H9 (cell line): ENCODE measurements at regions not wholly inside any gene's neighbourhood (a gene's known extent, or its start where the extent isn't known, plus 50 kb on each side); places are given as distances from the start of the nearest gene placed in this dataset.

Source experiments
- DNase-seq: peaks from one replicate; pipeline ENCODE4 v3.0.0-alpha.2; 2017
- H2AFZ ChIP-seq: one replicate; pipeline ENCODE4 v1.6.1; 2013; ENCODE audit warnings: mild to moderate bottlenecking, low read length, control low read depth, moderate library complexity
- H2AK5ac ChIP-seq: 2 replicates; pipeline ENCODE4 v1.6.1; 2013; ENCODE audit warnings: low read length, control low read depth, mixed read lengths; ENCODE audit not compliant: insufficient read length
- H2BK120ac ChIP-seq: one replicate; pipeline ENCODE4 v1.6.1; 2013; ENCODE audit warnings: low read depth, mild to moderate bottlenecking, low read length, control low read depth, inconsistent platforms; ENCODE audit not compliant: poor library complexity, severe bottlenecking
- H2BK12ac ChIP-seq: 2 replicates; pipeline ENCODE4 v1.6.1; 2013; ENCODE audit warnings: low read length, control low read depth, mixed read lengths, low read depth; ENCODE audit not compliant: insufficient read length
- H2BK15ac ChIP-seq: 2 replicates; pipeline ENCODE4 v1.6.1; 2013; ENCODE audit warnings: low read depth, low read length, control low read depth
- H2BK20ac ChIP-seq: one replicate; pipeline ENCODE4 v1.6.1; 2013; ENCODE audit warnings: low read depth, mild to moderate bottlenecking, low read length, control low read depth, inconsistent platforms; ENCODE audit not compliant: poor library complexity, severe bottlenecking
- H2BK5ac ChIP-seq: 2 replicates; pipeline ENCODE4 v1.6.1; 2013; ENCODE audit warnings: low read length, control low read depth, mixed read lengths; ENCODE audit not compliant: insufficient read length
- H3K14ac ChIP-seq: 2 replicates; pipeline ENCODE4 v1.6.1; 2013; ENCODE audit warnings: low read length, control low read depth; ENCODE audit not compliant: insufficient read depth
- H3K18ac ChIP-seq: 2 replicates; pipeline ENCODE4 v1.6.1; 2013; ENCODE audit warnings: low read depth, mild to moderate bottlenecking, mixed read lengths, low read length, control low read depth; ENCODE audit not compliant: insufficient read length
- H3K23ac ChIP-seq: 2 replicates; pipeline ENCODE4 v1.6.1; 2013; ENCODE audit warnings: low read length, control low read depth, mixed read lengths, low read depth; ENCODE audit not compliant: insufficient read length
- H3K23me2 ChIP-seq: 2 replicates; pipeline ENCODE4 v1.6.1; 2013; ENCODE audit warnings: low read depth, mild to moderate bottlenecking, mixed read lengths, low read length, control low read depth; ENCODE audit not compliant: insufficient read length, poor library complexity, severe bottlenecking
- H3K27ac ChIP-seq: 2 replicates; pipeline ENCODE4 v1.5.1; 2013; ENCODE audit warnings: low read length, control low read depth, mixed read lengths, low read depth; ENCODE audit not compliant: insufficient read length
- H3K27me3 ChIP-seq: 2 replicates; pipeline ENCODE4 v1.6.1; 2013; ENCODE audit warnings: low read length, control low read depth, inconsistent platforms; ENCODE audit not compliant: insufficient read depth
- H3K4ac ChIP-seq: 2 replicates; pipeline ENCODE4 v1.6.1; 2013; ENCODE audit warnings: low read depth, mild to moderate bottlenecking, control low read depth, inconsistent platforms, low read length, moderate library complexity
- H3K4me1 ChIP-seq: 2 replicates; pipeline ENCODE4 v1.6.1; 2013; ENCODE audit warnings: low read length, control low read depth, inconsistent platforms; ENCODE audit not compliant: insufficient read depth
- H3K4me2 ChIP-seq: 2 replicates; pipeline ENCODE4 v1.6.1; 2013; ENCODE audit warnings: low read length, control low read depth, mixed read lengths; ENCODE audit not compliant: insufficient read length, insufficient read depth
- H3K56ac ChIP-seq: 2 replicates; pipeline ENCODE4 v1.6.1; 2013; ENCODE audit warnings: low read depth, mild to moderate bottlenecking, mixed read lengths, low read length, control low read depth; ENCODE audit not compliant: insufficient read length
- H3K79me1 ChIP-seq: 2 replicates; pipeline ENCODE4 v1.6.1; 2013; ENCODE audit warnings: low read depth, mild to moderate bottlenecking, moderate library complexity, low read length, control low read depth, inconsistent platforms; ENCODE audit not compliant: insufficient read depth, poor library complexity, severe bottlenecking
- H3K79me2 ChIP-seq: 2 replicates; pipeline ENCODE4 v1.6.1; 2013; ENCODE audit warnings: low read length, control low read depth, inconsistent platforms; ENCODE audit not compliant: insufficient read depth
- H3K9ac ChIP-seq: 2 replicates; pipeline ENCODE4 v1.6.1; 2013; ENCODE audit warnings: low read length, control low read depth, mixed read lengths; ENCODE audit not compliant: insufficient read length; ENCODE audit errors: extremely low read depth
- H3K9me3 ChIP-seq: one replicate; pipeline ENCODE4 v1.6.1; 2013; ENCODE audit warnings: low read depth, low read length, inconsistent platforms; ENCODE audit not compliant: control insufficient read depth
- H3T11ph ChIP-seq: one replicate; pipeline ENCODE4 v1.6.1; 2013; ENCODE audit warnings: mild to moderate bottlenecking, low read length, control low read depth, inconsistent platforms
- H4K20me1 ChIP-seq: one replicate; pipeline ENCODE4 v1.6.1; 2013; ENCODE audit not compliant: control insufficient read depth, insufficient read length, insufficient read depth
- H4K5ac ChIP-seq: 2 replicates; pipeline ENCODE4 v1.6.1; 2013; ENCODE audit warnings: low read depth, mild to moderate bottlenecking, mixed read lengths, low read length, control low read depth; ENCODE audit not compliant: insufficient read length
- H4K8ac ChIP-seq: replicated peaks from 2 replicates; pipeline ENCODE4 v1.6.1; 2013; ENCODE audit warnings: low read length, control low read depth, mixed read lengths, low read depth; ENCODE audit not compliant: insufficient read length
- H4K91ac ChIP-seq: 2 replicates; pipeline ENCODE4 v1.6.1; 2013; ENCODE audit warnings: low read depth, mild to moderate bottlenecking, moderate library complexity, mixed read lengths, low read length, control low read depth; ENCODE audit not compliant: insufficient read length
- H3K27ac Mint-ChIP-seq, 3 experiments: 2 replicates in 2 of 3; 3 replicates in 1 of 3; pipeline ENCODE4 v1.8.0; 2020 to 2021; ENCODE audit warnings: mixed read lengths in 3 of 3, mild to moderate bottlenecking in 1 of 3, moderate library complexity in 1 of 3
- H3K27me3 Mint-ChIP-seq: 2 replicates; pipeline ENCODE4 v1.8.0; 2021; ENCODE audit warnings: low read depth, mild to moderate bottlenecking, moderate library complexity, mixed read lengths
- H3K36me3 Mint-ChIP-seq, 3 experiments: 2 replicates in 2 of 3; 3 replicates in 1 of 3; pipeline ENCODE4 v1.8.0; 2020 to 2021; ENCODE audit warnings: low read depth in 3 of 3, mixed read lengths in 3 of 3; ENCODE audit not compliant: insufficient read depth in 1 of 3
- H3K4me1 Mint-ChIP-seq, 2 experiments: 2 replicates each; pipeline ENCODE4 v1.8.0; 2020; ENCODE audit warnings: mixed read lengths in 2 of 2
- H3K4me3 Mint-ChIP-seq, 2 experiments: 2 replicates in 1 of 2; 3 replicates in 1 of 2; pipeline ENCODE4 v1.8.0; 2020 to 2021; ENCODE audit warnings: mild to moderate bottlenecking in 2 of 2, mixed read lengths in 2 of 2, moderate library complexity in 1 of 2
- H3K9me3 Mint-ChIP-seq, 2 experiments: 2 replicates in 1 of 2; 3 replicates in 1 of 2; pipeline ENCODE4 v1.8.0; 2020; ENCODE audit warnings: mild to moderate bottlenecking in 2 of 2, mixed read lengths in 2 of 2, moderate library complexity in 1 of 2
- WGBS: extraction: QIAGEN DNeasy Blood & Tissue Kit; methylation state at CpG from one replicate; pipeline ENCODE4 v1.1.7; 2013; ENCODE audit warnings: missing lambda C conversion rate, low lambda C conversion rate, mixed read lengths; ENCODE audit not compliant: insufficient read length; ENCODE audit errors: extremely low coverage; 5-methylcytosine and 5-hydroxymethylcytosine counted together
- TF ChIP-seq, protein P1 (sequence below): fragments of 200-600 bp; sonication (generic); conservative IDR thresholded peaks from 3 replicates; pipeline ENCODE4 v1.8.0; 2021; ENCODE audit warnings: antibody characterized with exemption, mild to moderate bottlenecking

GRCh38 chr2:198641161-198641560 lies 816.6 kb downstream of the SATB2 start:
- Histone ChIP-seq H3K23me2 (no peaks in the 10 kb centered on the region), H4K20me1 (no peaks in the 10 kb centered on the region), H3K27me3 (no peaks in the 10 kb centered on the region), H4K8ac (no peak overlapping the region), H2BK15ac (no peak overlapping the region), H3K27ac (no peak overlapping the region), H2AFZ (no peak overlapping the region), H2BK12ac (no peak overlapping the region), H3K9ac (no peak overlapping the region), H3K4ac (no peak overlapping the region), H3K4me1 (no peaks in the 10 kb centered on the region), H3K4me2 (no peak overlapping the region), H3K18ac (no peak overlapping the region), H3T11ph (no peak overlapping the region), H2BK120ac (no peak overlapping the region), H4K91ac (no peak overlapping the region), H3K23ac (no peak overlapping the region), H3K79me1 (no peaks in the 10 kb centered on the region), H4K5ac (no peak overlapping the region), H2BK20ac (no peak overlapping the region), H3K9me3 (no peaks in the 10 kb centered on the region), H3K14ac (no peak overlapping the region), H2AK5ac (no peak overlapping the region), H2BK5ac (no peak overlapping the region), H3K56ac (no peak overlapping the region), H3K79me2 (no peaks in the 10 kb centered on the region)
- no peak for DNase-seq
- Mint-ChIP-seq H3K36me3 (no peaks in the 10 kb centered on the region), H3K27ac (no peak overlapping the region), H3K9me3 (no peaks in the 10 kb centered on the region), H3K4me1 (peaks cover 4 to 5% of the 10 kb centered on the region in 2 experiments; a peak in 3 of 4 replicates), H3K27me3 (no peaks in the 10 kb centered on the region), H3K4me3 (no peak overlapping the region)
- no CpG with 5 or more reads among the region's 3 CpGs for WGBS
- TF ChIP-seq, protein P1, sequence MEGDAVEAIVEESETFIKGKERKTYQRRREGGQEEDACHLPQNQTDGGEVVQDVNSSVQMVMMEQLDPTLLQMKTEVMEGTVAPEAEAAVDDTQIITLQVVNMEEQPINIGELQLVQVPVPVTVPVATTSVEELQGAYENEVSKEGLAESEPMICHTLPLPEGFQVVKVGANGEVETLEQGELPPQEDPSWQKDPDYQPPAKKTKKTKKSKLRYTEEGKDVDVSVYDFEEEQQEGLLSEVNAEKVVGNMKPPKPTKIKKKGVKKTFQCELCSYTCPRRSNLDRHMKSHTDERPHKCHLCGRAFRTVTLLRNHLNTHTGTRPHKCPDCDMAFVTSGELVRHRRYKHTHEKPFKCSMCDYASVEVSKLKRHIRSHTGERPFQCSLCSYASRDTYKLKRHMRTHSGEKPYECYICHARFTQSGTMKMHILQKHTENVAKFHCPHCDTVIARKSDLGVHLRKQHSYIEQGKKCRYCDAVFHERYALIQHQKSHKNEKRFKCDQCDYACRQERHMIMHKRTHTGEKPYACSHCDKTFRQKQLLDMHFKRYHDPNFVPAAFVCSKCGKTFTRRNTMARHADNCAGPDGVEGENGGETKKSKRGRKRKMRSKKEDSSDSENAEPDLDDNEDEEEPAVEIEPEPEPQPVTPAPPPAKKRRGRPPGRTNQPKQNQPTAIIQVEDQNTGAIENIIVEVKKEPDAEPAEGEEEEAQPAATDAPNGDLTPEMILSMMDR = no peak
